GM11168 (cell line): ENCODE measurements at regions not wholly inside any gene's neighbourhood (a gene's known extent, or its start where the extent isn't known, plus 50 kb on each side); places are given as distances from the start of the nearest gene placed in this dataset.

Experiments used
- in situ Hi-C: fragments of 300-500 bp; cut with MboI; formaldehyde crosslinking; loops from one replicate; pipeline ENCODE4 v1.12.0; 2022; ENCODE audit warnings: low sequenced_read_pairs; ENCODE audit not compliant: unreplicated experiment

DNA sequence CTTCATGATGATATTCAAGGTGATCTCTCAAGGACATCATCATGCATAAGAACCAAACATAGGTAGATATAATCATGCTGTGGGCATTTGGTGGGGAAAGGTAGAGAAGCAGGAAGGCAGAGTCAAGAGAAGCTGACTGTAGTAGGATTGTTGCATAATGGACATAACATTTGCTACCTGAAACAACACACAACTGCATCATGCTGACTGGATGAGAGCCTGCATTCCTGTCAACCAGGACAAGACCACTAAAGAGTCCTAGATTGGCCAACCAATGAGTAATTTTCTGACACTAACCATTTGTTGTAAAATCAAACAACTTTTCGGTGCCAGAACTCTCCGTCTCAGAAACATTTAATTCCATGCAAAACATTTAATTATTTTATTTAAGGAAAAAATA is 377.2 kb downstream of the PLPP3 start:
- in situ Hi-C loops: no loop called here

GRCh38 chr1:56200896-56201295 is 378.5 kb downstream of the PLPP3 start:
- in situ Hi-C loops: no loop called here

DNA sequence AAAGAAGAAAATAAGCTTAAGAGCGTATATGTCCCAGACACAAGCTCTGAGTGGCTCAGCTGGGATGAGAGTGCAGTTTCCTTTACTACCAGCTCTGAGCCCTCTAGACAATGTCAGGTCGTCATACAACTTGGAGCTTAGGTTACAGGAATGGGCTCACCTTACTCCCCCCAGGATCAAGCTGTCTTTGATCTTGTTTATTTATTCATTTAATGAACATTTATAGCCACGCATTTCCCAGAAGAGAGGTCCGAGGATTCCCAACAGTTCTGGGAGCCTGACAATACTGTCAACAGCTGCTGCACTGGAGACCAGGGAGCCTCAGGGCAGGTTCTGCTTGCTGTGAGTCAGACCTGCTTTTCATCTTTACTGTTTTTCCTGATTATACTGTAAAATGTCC is 378.9 kb downstream of the PLPP3 start:
- in situ Hi-C loops: no loop called here

- in situ Hi-C loops: no loop called here
Measured at GRCh38 chr1:56199956-56200355, 379.4 kb downstream of the PLPP3 start.

- in situ Hi-C loops: no loop called here
Measured at GRCh38 chr1:56199061-56199460, 380.3 kb downstream of the PLPP3 start.

GRCh38 chr1:56197946-56198345 is 381.4 kb downstream of the PLPP3 start:
- in situ Hi-C loops: no loop called here

DNA sequence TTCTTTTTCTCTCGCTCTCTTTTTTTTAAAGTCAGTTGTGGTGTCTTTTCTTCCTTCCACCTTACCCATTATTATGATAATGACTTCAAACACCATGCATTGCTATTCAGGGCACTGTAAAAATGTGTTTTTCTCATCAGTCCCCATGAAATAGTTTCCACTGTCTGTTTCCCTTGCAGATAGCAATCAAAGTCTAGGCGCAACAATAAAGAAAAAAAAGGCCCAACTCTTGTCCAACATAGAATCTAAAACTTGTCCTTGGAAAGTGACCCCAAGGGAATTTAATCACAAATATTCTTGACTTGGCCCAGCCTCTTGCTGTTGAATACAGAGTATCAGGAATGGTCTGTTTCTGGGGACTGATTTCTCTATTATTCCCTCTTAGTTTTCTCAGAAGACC is 382.5 kb downstream of the PLPP3 start:
- in situ Hi-C loops: no loop called here

- in situ Hi-C loops: no loop called here
Measured at GRCh38 chr1:56194701-56195300, 384.6 kb downstream of the PLPP3 start.

- in situ Hi-C loops: no loop called here
Measured at GRCh38 chr1:56193656-56194055, 385.7 kb downstream of the PLPP3 start.

DNA sequence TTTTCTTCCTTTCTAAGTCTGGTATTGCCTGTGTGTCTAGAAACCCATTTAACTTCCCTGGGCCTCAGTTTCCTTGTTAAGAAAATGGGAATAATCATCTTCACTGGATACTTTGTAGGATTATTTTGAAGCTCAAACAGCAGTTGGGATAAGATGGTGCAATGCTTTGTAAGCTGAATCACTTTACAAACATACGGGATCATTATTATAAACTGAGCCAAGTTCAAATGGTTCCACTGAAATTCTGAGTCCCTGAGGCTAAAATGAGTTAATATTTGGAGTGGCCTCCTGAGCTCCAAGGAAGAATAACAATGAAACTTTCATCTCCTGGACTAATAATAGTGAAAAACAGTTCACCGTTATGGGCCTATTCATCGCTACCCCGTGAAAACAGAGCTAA is 388.0 kb downstream of the PLPP3 start:
- in situ Hi-C loops: no loop called here

DNA sequence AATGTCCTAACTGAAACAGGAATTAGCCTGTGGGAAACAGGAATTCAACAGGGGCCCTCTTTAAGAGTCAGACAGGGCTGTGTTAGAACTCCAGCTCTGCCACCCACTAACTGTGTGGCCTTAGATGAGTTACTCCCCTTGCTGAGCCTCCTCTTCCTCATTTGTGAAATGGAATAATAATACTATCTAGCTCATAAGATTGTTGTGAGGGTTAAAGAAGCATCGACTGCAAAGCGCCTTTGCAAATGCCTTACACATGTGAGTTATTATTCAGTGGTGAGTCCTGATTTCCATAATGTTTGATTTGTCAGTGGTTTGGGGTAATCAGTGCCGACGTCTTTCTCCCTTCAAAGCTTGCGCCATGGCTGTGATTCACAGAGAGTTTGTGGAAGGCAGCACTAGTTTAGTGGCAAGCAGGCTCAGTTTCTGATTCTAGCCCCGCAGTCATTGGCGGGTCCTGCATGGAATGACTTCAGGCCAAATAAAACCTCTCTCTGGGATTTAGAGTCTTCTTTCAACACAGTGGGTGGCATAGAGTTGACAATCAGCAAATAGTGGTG is 388.5 kb downstream of the PLPP3 start:
- in situ Hi-C loops: no loop called here

GRCh38 chr1:56189946-56190805 is 389.2 kb downstream of the PLPP3 start:
- in situ Hi-C loops: no loop called here

DNA sequence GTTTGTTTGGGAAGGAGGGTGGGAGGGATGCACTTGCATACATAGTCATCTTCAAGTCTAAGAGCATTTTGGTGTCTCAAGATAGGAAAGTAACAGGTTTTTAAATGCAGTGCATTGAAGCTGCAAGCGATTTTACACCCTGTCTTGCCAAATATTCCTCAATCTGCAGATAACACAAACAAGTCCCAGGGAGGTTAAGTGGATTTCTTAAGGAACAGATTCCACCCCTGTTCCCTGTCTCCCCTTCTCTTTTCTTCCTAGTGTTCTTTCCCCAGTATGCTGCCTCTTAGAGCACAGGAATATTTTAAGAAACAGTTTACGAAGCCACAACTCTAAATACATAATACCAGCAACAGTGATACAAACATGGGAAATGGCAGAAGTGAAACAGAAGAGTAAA is 389.9 kb downstream of the PLPP3 start:
- in situ Hi-C loops: no loop called here

- in situ Hi-C loops: no loop called here
Measured at GRCh38 chr1:56188855-56189254, 390.5 kb downstream of the PLPP3 start.

DNA sequence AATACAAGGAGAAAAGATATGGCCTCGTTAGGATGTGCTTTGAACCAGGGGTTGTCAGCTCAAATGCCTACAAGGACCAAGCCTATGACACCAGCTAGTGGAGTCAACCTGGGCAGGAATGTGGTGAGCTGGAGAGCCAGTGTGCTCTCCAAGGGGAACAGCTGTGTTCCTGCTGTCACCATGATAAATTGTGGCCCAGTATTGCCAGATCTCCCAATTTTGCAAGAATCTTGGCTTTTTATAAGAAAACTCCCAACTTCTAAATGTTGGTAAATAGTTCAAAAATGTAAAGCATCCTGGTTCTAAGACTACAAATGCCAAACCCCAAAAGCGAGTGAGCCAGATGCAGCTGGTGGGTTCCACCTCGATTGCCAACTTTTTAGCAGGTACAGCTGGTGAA is 391.1 kb downstream of the PLPP3 start:
- in situ Hi-C loops: no loop called here

DNA sequence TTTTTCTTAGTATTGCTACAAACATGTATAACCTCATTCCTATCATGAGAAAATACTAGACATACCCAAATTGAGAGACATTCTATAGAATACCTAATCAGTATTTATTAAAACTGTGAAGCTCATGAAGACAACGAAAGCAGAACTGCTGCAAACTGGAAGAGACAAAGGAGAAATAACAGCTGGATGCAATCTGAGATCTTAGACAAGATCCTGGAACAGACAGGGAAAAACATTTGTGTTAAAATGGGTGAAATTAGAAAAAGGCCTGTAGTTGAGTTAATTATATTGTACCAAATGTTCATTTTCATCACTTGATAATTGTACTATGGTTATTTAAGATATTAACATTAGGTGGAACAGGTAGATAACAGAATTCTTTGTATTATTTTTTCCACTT is 392.0 kb downstream of the PLPP3 start:
- in situ Hi-C loops: no loop called here

- in situ Hi-C loops: no loop called here
Measured at GRCh38 chr1:56185493-56185892, 393.9 kb downstream of the PLPP3 start.

DNA sequence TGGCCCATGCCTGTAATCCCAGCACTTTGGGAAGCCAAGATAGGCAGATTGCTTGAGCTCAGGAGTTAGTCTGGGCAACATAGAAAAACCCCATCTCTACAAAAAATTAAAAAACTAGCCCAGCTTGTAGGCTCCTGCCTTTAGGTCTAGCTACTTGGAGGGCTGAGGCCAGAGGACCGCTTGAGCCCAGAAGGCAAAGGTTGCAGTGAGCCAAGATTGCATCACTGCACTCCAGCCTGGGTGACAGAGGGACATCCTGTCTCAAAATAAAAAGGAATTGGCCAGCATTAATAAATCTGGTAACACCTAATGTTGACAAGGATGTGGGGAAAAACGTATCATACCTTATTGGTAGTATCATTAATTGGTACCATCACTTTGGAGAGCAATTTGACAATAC is 396.2 kb downstream of the PLPP3 start:
- in situ Hi-C loops: no loop called here

DNA sequence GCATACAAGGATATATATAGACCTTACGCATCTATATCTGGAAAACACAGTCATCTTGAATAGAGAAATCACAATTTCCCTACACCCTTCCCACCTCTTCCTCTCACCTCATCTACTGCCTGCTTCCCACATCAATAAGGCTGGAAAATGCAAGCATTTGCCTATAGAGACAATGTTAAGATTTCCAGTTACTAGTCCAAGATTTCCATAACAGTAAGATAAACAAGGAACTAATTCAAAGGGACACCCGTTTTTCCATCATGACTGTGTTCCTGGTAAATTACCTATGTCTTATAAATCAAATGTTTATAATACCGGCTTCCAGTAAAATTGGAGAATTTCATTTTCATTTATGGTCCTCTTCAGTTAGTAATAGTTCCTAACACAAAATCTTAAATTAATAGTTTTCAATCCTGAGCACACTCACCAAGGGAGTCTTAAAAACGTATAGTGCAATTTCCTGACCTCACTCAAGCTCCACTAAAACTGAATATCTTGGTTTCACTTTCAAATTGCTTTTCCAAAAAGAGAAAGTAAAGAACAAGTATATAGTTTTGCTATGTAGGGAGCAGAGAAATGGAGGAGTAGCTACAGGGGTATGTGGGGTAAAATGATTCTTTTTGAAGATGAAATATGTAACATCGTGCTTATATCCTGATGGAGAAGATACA is 398.7 kb downstream of the PLPP3 start:
- in situ Hi-C loops: no loop called here

DNA sequence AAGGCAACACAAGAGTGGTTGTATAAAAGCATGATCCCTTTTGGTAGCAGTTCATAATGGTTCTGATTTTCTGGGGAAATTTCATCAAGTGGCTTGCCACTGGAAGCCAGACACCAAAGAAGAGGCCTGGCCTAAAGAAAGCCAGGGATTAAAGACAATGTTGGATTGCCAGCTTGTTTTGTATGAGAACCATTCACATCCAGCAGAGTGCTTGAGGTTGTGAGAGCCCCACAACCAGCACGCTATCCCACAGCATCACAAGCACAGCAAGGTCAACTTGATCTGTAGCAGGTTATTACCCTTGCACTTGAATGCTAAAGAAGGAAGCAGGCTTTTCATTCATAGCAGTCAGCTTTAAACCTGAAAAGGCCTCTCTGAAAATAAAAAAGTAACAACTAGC is 399.8 kb downstream of the PLPP3 start:
- in situ Hi-C loops: no loop called here

GRCh38 chr1:56175211-56175610 is 404.2 kb downstream of the PLPP3 start:
- in situ Hi-C loops: no loop called here
